ENCODE measurements at regions not wholly inside any gene's neighbourhood (a gene's known extent, or its start where the extent isn't known, plus 50 kb on each side); places are given as distances from the start of the nearest gene placed in this dataset.

DNA sequence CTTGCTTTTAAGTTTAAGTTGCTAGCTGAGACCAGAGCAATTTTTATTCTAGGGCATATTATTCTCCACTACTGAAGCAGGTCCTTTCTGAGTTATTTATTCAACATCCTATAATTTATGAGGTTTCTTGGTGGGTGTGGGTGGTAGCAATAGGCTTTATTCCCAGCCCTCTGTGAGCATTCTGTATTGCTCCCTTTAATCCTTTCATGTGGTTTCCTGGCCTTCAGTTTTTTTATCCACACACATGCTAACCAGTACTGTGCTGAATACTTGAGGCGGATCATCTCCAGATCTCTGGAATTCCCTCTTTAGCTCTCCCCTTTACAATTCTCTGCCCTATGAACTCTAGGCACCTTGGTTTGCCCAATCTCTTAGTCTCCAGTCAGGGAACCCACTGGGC, 91.8 kb upstream of the GLRA1 start:
- TF ChIP-seq, protein P1, sequence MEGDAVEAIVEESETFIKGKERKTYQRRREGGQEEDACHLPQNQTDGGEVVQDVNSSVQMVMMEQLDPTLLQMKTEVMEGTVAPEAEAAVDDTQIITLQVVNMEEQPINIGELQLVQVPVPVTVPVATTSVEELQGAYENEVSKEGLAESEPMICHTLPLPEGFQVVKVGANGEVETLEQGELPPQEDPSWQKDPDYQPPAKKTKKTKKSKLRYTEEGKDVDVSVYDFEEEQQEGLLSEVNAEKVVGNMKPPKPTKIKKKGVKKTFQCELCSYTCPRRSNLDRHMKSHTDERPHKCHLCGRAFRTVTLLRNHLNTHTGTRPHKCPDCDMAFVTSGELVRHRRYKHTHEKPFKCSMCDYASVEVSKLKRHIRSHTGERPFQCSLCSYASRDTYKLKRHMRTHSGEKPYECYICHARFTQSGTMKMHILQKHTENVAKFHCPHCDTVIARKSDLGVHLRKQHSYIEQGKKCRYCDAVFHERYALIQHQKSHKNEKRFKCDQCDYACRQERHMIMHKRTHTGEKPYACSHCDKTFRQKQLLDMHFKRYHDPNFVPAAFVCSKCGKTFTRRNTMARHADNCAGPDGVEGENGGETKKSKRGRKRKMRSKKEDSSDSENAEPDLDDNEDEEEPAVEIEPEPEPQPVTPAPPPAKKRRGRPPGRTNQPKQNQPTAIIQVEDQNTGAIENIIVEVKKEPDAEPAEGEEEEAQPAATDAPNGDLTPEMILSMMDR (IDR thresholded peaks at IDR 0.05; ENCODE audit: insufficient read depth, low read length, severe bottlenecking) = no peak
- DNase-seq (ENCODE audit: low read depth) = no peak
- Histone ChIP-seq H3K27me3 (ENCODE audit: control insufficient read depth, insufficient read depth, low read length) (no peaks in the 10 kb centered on the region), H3K4me3 (ENCODE audit: low read depth, low read length) (no peak overlapping the region), H3K36me3 (ENCODE audit: control insufficient read depth, insufficient read depth, low read length) (no peaks in the 10 kb centered on the region)
- no peak for FAIRE-seq

DNA sequence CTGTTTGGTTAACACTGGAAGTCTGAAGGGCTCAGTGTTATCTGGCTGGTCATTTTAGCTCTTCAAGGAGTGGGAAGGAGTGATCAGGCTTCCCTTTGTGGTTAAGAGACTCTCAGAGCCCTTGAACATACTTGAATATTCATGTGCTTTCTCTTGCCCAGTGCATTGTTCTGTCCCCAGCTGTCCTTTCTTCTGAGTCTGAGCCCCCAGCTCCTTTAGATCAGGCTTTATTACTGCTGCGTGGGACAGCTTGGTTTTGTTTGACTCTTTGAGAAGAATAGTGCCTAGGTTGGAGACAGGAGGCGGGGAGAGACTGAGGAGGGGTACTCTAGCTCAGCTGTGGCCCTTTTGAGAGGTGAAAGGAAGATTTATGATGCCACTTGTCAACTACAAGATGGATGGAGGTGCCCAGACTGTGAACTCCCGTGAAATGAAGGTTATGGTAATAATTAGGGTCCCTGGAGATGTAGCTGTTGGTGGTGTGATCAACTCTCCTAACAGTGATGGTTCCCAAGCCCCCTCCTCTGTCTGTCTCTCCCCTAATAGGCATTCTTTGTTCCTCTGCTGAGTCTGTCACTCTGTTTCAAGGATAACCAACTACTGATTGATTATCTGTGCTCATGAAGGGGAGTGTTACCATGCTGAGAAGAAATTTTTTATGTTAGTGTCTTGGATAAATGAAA, 83.1 kb upstream of the GLRA1 start:
- FAIRE-seq (no peak), DNase-seq (ENCODE audit: low read depth) (no peak)
- no peaks in the 10 kb centered on the region for H3K27me3 ChIP-seq (ENCODE audit: control insufficient read depth, insufficient read depth, low read length)
- no peaks in the 10 kb centered on the region for H3K36me3 ChIP-seq (ENCODE audit: control insufficient read depth, insufficient read depth, low read length)
- TF ChIP-seq, protein P1 (IDR thresholded peaks at IDR 0.05; ENCODE audit: insufficient read depth, low read length, severe bottlenecking) = no peak
- no peak overlapping the region for H3K4me3 ChIP-seq (ENCODE audit: low read depth, low read length)

DNA sequence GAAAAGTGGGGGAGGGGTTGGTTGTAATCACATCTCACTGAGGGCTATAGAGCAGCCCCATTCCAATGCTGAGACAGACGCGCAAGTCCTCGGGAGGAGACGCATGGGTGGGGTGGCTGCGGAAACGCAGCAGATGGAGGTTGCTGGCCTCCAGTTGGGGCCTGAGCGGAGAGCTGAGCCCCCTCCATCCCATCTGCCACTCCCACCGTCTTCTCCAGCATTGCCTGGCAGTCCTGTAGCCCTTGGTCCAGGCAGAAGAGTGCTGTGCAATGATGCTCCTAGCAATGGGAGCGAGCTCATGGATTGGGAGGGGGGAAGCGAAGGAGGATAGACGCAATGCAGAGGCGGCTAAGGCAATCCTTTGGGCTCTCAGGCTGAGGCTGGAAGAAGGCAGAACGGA, 79.4 kb upstream of the GLRA1 start:
- Histone ChIP-seq H3K4me3 (ENCODE audit: low read depth, low read length) (no peak overlapping the region), H3K27me3 (ENCODE audit: control insufficient read depth, insufficient read depth, low read length) (no peaks in the 10 kb centered on the region), H3K36me3 (ENCODE audit: control insufficient read depth, insufficient read depth, low read length) (no peaks in the 10 kb centered on the region)
- TF ChIP-seq, protein P1 (IDR thresholded peaks at IDR 0.05; ENCODE audit: insufficient read depth, low read length, severe bottlenecking) = no peak
- FAIRE-seq (no peak), DNase-seq (ENCODE audit: low read depth) (no peak)

Measured in bronchial epithelial cell (primary cell).